HG03342 (cell line): ENCODE measurements at regions not wholly inside any gene's neighbourhood (a gene's known extent, or its start where the extent isn't known, plus 50 kb on each side); places are given as distances from the start of the nearest gene placed in this dataset.
"Not testable (repeated sequence)": the region's sequence is repeated elsewhere in the genome, so short reads cannot be mapped to it uniquely, and the experiment has no call there.

Experiments used
- ATAC-seq: cut with Tn5 transposase; IDR thresholded peaks from one replicate; pipeline ENCODE4 v1.9.1; 2021; ENCODE audit warnings: mild to moderate bottlenecking, moderate library complexity; ENCODE audit not compliant: unreplicated experiment

GRCh38 chr16:10232757-10233156 lies 50.5 kb upstream of the GRIN2A start:
- no peak for ATAC-seq

- no peak for ATAC-seq
Observed at GRCh38 chr16:10239640-10240039, 57.4 kb upstream of the GRIN2A start.

DNA sequence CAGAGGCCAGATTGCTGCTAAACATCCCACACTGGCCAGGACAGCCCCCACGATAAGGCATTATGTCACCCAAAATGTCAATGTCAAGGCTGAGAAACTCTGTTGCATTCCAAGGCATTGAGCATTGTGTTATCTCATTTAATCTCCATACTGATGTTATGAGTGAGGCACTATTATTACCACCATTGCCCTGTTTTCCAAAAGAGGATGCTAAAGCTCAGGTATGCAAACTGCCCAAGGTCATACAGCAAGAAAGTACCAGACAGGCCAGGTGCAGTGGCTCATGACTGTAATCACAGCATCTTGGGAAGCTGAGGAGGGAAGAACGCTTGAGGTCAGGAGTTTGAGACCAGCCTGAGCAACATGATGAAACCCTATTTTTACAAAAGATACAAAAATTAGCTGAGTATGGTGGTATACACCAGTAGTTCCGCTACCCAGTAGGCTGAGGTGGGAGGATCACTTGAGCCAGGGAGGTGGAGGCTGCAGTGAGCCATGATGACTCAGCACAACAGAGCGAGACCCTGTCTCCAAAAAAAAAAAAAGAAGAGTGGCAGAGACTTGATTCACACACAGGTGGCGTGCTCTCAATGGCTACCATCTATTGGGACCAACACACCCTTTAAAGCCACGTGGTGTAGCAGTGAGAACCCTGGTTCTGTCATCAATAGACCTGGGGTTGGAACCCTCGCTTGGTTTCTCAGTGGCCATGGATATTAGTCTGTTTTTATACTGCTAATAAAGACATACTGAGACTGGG lies 58.8 kb upstream of the GRIN2A start:
- ATAC-seq: no peak

DNA sequence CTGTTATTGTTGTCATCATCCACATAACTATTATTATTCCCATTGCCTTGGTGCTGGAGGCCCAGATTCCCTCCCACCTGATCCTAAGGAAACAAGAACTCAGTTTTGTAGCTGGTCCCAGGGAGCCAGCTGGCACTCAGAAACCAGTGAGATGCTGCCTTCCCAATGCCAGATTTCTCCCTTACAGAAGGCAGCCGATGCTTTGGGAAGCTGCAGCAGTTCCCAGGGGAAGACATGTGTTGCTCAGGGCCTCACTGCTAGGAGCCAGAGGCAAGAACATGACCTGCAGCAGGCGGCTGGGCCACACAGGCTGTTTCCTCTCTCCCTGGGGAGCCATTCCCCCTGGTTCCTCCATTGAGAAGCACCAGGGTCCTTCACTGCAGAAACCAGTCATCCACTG lies 59.9 kb upstream of the GRIN2A start:
- no peak for ATAC-seq

DNA sequence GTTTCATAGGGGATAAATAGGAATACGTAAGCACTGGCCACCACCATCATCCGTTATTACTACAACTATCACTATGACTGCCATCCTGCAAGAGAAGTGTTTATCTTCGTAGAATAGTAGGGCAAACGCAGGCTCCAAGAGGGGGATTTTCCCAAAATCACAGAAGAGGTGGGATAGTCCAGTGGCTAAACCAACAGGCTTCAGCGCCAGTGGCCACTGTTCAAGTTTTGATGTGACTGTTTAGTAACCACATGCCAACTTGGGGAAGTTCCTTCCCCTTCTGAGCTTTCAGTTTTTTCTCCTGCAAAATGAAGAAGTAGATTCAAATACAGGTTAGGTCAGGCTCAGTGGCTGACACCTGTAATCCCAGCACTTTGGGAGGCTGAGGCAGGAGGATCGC lies 60.7 kb upstream of the GRIN2A start:
- ATAC-seq: no peak

- ATAC-seq: no peak
Observed at GRCh38 chr16:10245002-10245401, 62.8 kb upstream of the GRIN2A start.

DNA sequence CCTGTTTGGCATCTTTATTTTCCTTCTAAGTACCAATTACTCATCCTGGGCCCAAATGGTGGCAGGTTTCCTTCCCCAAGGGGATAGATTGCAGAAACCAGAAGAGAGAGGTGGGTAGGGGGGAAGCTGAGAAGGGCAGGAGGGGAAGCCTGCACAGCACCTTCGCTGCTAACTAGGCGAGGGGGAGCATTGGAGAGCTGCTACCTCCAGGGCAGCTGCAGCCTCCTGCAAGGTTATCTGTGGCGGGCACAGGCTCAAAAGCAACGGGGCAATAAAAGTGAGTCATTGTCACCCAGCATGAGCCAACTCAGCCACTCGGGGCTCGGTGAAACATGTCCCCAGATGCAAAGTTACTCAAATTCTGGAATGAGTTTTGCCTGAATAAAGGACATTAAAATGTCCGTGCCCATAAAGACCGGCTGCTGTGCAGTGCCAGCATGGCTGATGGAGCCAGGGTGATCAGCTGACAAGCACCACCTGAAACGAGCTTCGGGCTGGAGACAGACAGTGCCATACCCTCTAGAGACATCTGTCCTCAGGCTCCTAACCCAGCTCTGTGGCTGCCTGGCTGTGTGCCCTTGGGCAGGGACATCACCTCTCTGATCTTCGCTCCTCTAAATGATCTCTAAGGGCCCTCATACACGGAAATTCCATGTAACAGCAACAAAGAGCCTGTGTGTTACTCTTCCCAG lies 68.1 kb upstream of the GRIN2A start:
- ATAC-seq: no peak

GRCh38 chr16:10252155-10252554 lies 69.9 kb upstream of the GRIN2A start:
- no peak for ATAC-seq

GRCh38 chr16:10253409-10253808 lies 71.2 kb upstream of the GRIN2A start:
- no peak for ATAC-seq

- no peak for ATAC-seq
Observed at GRCh38 chr16:10255728-10256127, 73.5 kb upstream of the GRIN2A start.

- no peak for ATAC-seq
Observed at GRCh38 chr16:10256784-10257641, 74.8 kb upstream of the GRIN2A start.

GRCh38 chr16:10257642-10258251 lies 75.5 kb upstream of the GRIN2A start:
- not testable (repeated sequence) for ATAC-seq

DNA sequence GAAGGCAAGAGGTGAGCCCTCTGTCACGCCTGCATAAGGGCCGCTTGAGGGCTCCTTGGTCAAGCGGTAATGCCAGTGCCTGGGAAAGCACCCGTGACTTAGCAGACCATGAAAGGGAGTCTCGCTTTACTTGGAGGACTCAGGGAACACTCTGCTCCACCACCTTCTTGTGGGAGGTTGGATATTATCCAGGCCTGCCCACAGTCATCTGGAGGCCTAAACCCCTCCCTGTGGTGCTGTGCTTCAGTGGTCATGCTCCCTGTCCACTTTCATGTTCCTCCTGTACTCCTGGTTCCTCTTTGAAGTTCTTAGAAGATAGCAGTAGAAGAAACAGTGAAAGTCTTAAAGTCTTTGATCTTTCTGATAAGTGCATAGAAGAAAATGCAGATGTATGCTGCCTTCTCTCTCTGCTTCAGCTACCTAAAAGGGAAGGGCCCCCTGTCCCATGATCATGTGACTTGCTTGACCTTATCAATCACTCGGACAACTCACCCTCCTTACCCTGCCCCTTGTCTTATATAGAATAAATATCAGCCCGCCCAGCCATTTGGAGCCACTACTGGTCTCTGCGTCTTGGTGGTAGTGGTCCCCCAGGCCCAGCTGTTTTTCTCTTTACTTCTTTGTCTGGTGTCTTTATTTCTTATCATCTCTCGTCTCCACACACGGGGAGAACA lies 76.8 kb upstream of the GRIN2A start:
- not testable (repeated sequence) for ATAC-seq

GRCh38 chr16:10261077-10261476 lies 78.8 kb upstream of the GRIN2A start:
- no peak for ATAC-seq

DNA sequence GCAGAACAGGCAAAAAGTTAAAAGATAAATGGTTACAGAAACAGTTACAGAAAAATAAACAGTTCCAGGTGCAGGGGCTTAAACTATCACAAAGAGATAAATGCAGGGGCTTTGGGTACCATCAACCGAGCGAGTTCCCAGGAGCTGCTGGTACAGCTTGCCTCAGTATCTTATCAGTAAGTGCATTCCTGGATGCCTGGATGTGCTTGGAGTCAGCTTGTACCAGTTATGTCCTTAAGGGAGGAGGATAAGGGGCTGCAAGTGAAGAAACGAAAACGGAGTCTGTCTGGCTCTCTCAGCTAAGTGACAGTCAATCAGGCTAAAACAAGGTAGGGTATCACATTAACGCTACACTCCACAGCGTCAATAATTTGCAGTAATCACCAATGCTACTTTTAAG lies 79.3 kb upstream of the GRIN2A start:
- not testable (repeated sequence) for ATAC-seq

DNA sequence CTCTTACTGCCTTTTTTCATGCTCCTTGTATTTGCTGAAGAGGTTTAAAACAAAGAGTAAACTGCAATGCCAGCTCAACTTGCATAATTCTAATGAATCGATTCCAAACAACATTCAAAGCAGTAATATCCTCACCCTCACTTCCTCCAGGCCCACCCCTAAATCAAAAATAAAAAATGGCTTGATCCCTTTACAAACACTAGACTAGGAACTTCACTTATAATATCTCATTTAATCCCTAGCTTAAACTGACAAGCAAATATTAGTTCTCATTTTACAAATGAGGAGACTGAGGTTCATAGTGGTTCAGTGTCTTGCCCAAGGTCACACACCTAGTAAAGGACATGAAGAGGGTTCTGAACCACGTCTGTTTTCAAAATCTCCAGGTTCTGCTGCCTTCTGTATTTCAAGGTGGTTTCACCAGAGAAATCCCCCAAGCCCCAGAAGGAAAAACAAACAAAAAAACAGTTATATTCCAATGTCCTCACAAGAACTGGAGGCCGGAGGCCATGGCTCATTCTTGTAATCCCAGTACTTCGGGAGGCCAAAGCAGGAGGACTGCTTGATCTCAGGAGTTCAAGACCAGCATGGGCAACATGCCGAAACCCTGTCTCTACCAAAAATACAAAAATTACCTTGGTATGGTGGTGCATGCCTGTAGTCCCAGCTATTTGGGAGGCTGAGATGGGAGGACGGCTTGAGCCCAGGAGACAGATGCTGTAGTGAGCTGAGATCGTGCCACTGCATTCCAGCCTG lies 80.3 kb upstream of the GRIN2A start:
- no peak for ATAC-seq

DNA sequence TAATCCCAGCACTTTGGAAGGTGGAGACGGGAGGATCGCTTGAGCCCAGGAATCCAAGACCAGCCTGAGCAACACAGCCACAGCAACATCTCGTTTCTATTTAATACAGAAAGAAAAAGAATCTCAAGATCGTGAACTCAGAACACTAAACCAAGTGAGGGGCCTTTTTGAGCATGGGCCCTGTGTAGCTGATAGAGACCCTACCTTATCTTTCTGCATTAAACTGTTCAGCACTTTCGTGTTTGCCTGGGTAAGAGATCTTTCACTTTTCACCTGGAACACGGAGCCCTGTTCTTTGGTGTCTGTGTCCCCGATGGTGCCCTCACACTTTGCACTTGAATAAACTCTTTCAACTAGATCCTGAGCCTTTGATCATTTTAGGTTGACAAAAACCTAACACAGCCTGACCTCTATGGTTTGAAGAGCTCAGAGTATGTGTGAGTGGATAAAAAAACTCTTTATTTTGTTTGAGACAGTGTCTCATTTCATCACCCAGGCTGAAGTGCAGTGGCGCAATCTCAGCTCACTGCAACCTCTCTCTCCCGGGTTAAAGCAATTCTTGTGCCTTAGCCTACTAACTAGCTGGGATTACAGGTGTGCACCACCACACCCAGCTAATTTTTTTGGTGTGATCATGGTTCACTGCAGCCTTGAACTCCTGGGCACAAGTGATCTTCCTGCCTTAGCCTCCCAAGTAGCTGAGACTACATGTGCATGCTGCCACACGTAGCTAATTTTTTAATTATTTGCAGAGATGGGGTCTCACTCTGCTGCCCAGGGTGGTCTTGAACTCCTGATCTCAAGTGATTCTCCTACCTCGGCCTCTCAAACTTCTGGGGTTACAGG lies 83.8 kb upstream of the GRIN2A start:
- no peak for ATAC-seq

DNA sequence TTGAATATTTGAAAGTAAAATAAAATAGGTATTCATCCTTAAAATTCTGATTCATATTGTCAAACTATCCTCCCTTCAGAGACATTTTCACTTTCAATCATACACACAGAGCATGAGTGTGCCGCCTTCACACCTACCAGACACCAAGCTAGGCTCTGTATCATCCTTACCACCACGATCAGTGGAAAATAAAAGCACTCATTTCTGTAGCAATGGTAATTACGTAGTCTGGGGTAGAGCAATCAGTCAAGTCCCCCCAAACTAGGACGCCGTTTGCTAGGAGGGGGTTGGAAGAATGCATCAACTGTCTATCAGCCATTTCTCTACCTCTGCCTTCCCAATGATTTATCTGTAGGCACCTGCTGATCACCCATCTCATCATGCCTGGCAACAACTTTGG lies 84.6 kb upstream of the GRIN2A start:
- peak; percentile 64 for ATAC-seq

- ATAC-seq: no peak
Observed at GRCh38 chr16:10269632-10270031, 87.4 kb upstream of the GRIN2A start.
